Right lobe of liver (tissue), 4 donors: ENCODE measurements at regions not wholly inside any gene's neighbourhood (a gene's known extent, or its start where the extent isn't known, plus 50 kb on each side); places are given as distances from the start of the nearest gene placed in this dataset.

Experiments used
- CTCF ChIP-seq, 4 donors: fragments of 200-600 bp in 3 of 4; fragments of 450-650 bp in 1 of 4; IDR thresholded peaks; one replicate each; pipeline versions ENCODE4 v1.5.1 to v1.8.0; 2016 to 2022; ENCODE audit warnings: antibody characterized with exemption in 4 of 4, mild to moderate bottlenecking in 2 of 4
- POLR2A ChIP-seq: fragments of 450-650 bp; IDR thresholded peaks from one replicate; pipeline ENCODE4 v1.6.1; 2017; ENCODE audit warnings: antibody characterized with exemption, mild to moderate bottlenecking
- donor health status: DM: no; HTN: no; CAD: no.
- donor health status: DM: no; HTN: no; CAD: no.
- donor health status: DM: no; HTN: yes; CAD: no.

GRCh38 chr4:138051157-138051556 lies 191.0 kb downstream of the SLC7A11 start:
- TF ChIP-seq CTCF (IDR thresholded peaks at IDR 0.05) (no peak), POLR2A (no peak)
